ENCODE measurements at regions not wholly inside any gene's neighbourhood (a gene's known extent, or its start where the extent isn't known, plus 50 kb on each side); places are given as distances from the start of the nearest gene placed in this dataset.

DNA sequence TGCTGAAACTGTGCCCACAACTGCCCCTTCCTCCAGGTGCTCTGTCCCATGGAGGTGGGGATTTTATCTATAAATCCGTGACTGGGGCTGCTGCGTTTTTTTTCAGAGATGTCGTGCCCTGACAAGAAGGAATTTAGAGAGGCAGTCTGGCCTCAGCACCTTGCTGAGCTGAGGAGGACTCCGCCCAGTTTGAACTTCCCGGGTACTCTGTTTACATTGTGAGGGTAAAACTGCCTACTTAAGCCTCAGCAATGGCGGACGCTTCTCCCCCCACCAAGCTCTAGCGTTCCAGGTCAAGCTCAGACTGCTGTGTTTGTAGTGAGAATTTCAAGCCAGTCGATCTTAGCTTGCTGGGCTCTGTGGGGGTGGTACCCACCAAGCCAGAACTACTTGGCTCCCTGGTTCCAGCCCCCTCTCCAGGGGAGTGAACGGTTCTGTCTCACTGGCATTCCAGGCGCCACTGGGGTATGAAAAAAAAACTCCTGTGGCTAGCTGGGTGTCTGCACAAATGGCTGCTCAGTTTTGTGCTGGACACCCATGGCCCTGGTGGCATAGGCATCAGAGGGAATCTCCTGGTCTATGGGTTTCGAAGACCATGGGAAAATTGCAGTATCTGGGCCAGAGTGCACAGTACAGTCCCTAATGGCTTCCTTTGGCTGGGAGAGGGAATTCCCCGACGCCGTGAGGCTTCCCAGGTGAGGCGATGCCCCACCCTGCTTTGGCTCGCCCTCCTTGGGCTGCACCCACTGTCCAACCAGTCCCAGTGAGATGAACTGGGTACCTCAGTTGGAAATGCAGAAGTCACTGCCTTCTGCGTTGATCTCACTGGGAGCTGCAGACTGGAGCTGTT, 68.5 kb upstream of the SGO1 start (continued):
- TF ChIP-seq, protein P1, sequence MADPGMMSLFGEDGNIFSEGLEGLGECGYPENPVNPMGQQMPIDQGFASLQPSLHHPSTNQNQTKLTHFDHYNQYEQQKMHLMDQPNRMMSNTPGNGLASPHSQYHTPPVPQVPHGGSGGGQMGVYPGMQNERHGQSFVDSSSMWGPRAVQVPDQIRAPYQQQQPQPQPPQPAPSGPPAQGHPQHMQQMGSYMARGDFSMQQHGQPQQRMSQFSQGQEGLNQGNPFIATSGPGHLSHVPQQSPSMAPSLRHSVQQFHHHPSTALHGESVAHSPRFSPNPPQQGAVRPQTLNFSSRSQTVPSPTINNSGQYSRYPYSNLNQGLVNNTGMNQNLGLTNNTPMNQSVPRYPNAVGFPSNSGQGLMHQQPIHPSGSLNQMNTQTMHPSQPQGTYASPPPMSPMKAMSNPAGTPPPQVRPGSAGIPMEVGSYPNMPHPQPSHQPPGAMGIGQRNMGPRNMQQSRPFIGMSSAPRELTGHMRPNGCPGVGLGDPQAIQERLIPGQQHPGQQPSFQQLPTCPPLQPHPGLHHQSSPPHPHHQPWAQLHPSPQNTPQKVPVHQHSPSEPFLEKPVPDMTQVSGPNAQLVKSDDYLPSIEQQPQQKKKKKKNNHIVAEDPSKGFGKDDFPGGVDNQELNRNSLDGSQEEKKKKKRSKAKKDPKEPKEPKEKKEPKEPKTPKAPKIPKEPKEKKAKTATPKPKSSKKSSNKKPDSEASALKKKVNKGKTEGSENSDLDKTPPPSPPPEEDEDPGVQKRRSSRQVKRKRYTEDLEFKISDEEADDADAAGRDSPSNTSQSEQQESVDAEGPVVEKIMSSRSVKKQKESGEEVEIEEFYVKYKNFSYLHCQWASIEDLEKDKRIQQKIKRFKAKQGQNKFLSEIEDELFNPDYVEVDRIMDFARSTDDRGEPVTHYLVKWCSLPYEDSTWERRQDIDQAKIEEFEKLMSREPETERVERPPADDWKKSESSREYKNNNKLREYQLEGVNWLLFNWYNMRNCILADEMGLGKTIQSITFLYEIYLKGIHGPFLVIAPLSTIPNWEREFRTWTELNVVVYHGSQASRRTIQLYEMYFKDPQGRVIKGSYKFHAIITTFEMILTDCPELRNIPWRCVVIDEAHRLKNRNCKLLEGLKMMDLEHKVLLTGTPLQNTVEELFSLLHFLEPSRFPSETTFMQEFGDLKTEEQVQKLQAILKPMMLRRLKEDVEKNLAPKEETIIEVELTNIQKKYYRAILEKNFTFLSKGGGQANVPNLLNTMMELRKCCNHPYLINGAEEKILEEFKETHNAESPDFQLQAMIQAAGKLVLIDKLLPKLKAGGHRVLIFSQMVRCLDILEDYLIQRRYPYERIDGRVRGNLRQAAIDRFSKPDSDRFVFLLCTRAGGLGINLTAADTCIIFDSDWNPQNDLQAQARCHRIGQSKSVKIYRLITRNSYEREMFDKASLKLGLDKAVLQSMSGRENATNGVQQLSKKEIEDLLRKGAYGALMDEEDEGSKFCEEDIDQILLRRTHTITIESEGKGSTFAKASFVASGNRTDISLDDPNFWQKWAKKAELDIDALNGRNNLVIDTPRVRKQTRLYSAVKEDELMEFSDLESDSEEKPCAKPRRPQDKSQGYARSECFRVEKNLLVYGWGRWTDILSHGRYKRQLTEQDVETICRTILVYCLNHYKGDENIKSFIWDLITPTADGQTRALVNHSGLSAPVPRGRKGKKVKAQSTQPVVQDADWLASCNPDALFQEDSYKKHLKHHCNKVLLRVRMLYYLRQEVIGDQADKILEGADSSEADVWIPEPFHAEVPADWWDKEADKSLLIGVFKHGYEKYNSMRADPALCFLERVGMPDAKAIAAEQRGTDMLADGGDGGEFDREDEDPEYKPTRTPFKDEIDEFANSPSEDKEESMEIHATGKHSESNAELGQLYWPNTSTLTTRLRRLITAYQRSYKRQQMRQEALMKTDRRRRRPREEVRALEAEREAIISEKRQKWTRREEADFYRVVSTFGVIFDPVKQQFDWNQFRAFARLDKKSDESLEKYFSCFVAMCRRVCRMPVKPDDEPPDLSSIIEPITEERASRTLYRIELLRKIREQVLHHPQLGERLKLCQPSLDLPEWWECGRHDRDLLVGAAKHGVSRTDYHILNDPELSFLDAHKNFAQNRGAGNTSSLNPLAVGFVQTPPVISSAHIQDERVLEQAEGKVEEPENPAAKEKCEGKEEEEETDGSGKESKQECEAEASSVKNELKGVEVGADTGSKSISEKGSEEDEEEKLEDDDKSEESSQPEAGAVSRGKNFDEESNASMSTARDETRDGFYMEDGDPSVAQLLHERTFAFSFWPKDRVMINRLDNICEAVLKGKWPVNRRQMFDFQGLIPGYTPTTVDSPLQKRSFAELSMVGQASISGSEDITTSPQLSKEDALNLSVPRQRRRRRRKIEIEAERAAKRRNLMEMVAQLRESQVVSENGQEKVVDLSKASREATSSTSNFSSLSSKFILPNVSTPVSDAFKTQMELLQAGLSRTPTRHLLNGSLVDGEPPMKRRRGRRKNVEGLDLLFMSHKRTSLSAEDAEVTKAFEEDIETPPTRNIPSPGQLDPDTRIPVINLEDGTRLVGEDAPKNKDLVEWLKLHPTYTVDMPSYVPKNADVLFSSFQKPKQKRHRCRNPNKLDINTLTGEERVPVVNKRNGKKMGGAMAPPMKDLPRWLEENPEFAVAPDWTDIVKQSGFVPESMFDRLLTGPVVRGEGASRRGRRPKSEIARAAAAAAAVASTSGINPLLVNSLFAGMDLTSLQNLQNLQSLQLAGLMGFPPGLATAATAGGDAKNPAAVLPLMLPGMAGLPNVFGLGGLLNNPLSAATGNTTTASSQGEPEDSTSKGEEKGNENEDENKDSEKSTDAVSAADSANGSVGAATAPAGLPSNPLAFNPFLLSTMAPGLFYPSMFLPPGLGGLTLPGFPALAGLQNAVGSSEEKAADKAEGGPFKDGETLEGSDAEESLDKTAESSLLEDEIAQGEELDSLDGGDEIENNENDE (IDR thresholded peaks at IDR 0.05; ENCODE audit: insufficient replicate concordance, low read length): no peak
- TF ChIP-seq RFX5 (IDR thresholded peaks at IDR 0.05; ENCODE audit: borderline replicate concordance, low read depth, low read length) (no peak), CBX5 (IDR thresholded peaks at IDR 0.05; ENCODE audit: low read depth, low read length) (no peak), HDAC2 (IDR thresholded peaks at IDR 0.05; ENCODE audit: borderline replicate concordance in 1 of 2, low read depth in 2 of 2, low read length in 2 of 2) (no peak), EP300 (IDR thresholded peaks at IDR 0.05; ENCODE audit: borderline replicate concordance in 1 of 2, low read depth in 2 of 2, low read length in 2 of 2) (no peak), FOSL1 (IDR thresholded peaks at IDR 0.05; ENCODE audit: insufficient read depth, low read depth, low read length) (no peak), TCF12 (IDR thresholded peaks at IDR 0.05; ENCODE audit: low read depth, low read length) (no peak), MAFK (IDR thresholded peaks at IDR 0.05; ENCODE audit: low read depth, low read length) (no peak)
